ENCODE measurements at regions not wholly inside any gene's neighbourhood (a gene's known extent, or its start where the extent isn't known, plus 50 kb on each side); places are given as distances from the start of the nearest gene placed in this dataset.
"Not testable (repeated sequence)": the region's sequence is repeated elsewhere in the genome, so short reads cannot be mapped to it uniquely, and the experiment has no call there.

DNA sequence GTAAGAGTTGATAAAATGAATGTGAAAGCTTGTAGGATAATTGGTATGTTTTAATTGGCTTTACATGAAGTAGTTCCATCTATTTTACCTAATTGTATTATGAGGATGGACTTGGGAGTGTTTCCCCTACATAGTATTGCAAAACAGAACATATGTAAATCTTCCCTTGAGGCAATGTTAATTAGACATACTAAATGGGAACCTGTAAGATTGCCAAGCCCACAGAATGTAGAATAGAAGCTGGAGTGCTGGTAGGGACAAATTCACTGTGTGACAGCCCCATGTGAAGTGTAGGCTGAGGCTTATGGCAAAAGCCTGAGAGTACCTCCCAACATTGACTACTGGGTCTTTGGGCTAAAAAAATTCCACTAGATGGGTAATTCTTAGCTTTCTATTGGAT lies 615.0 kb upstream of the AMOT start:
- ATAC-seq (no peak), DNase-seq (no peak)
- no peaks in the 10 kb centered on the region for H3K4me1 Mint-ChIP-seq
- peaks cover 0 to 12% (median 0%) of the 10 kb centered on the region in 9 donors for H3K9me3 Mint-ChIP-seq
- no peaks in the 10 kb centered on the region for H3K27me3 Mint-ChIP-seq
- POLR2A ChIA-PET, result no interaction called here
- H3K36me3 Mint-ChIP-seq, result no peaks in the 10 kb centered on the region
- H3K27ac Mint-ChIP-seq, result no peak overlapping the region
- no peak overlapping the region for H3K4me3 Mint-ChIP-seq

DNA sequence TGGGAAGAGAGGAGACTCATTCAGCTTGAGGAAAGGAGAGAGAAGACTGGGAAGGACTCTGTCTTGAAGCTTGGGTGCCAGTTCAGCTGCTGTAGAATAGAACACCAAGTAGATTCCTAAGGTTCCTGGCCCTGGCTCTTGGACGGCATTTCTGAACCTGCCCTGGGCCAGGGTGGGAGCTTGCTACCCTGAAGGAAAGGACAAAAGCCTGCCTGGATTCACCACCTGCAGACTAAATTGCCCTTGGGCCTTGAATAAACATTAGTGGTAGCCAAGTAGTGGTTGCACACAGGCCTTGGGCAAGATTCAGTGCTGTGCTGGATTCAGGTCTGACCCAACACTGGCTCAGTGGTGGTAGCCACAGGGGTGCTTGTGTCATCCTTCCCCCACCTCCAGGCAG lies 588.4 kb upstream of the AMOT start:
- Mint-ChIP-seq H3K27ac (no peak overlapping the region), H3K4me3 (no peak overlapping the region), H3K27me3 (no peaks in the 10 kb centered on the region), H3K9me3 (peaks cover 0 to 25% (median 4%) of the 10 kb centered on the region in 9 donors), H3K4me1 (no peaks in the 10 kb centered on the region), H3K36me3 (peaks cover 0 to 12% (median 0%) of the 10 kb centered on the region in 3 donors)
- DNase-seq (no peak), ATAC-seq (no peak)
- POLR2A ChIA-PET, result no interaction called here

DNA sequence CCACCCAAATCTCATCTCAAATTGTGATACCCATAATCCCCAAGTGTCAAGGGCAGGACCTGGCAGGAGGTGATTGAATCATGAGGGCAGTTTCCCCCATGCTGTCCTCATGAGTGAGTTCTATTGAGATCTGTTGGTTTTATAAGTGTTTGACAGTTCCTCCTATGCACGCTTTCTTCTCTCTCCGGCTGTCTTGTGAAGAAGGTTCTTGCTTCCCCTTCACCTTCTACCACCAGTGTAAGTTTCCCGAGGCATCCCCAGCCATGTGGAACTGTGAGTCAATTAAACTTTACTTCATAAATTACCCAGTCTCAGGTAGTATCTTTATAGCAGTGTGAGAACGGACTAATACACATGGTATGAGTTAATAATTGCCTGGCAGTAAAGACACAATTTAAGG lies 581.7 kb upstream of the AMOT start:
- no peaks in the 10 kb centered on the region for H3K4me1 Mint-ChIP-seq
- H3K4me3 Mint-ChIP-seq, result no peak overlapping the region
- no peaks in the 10 kb centered on the region for H3K27me3 Mint-ChIP-seq
- POLR2A ChIA-PET, result no interaction called here
- peaks cover 0 to 15% (median 3%) of the 10 kb centered on the region in 9 donors for H3K9me3 Mint-ChIP-seq
- H3K27ac Mint-ChIP-seq, result no peak overlapping the region
- DNase-seq (no peak), ATAC-seq (no peak)
- H3K36me3 Mint-ChIP-seq, result no peaks in the 10 kb centered on the region

GRCh38 chrX:113421432-113421831 lies 580.8 kb upstream of the AMOT start:
- POLR2A ChIA-PET, result no interaction called here
- no peak for ATAC-seq
- no peak for DNase-seq
- Mint-ChIP-seq H3K27me3 (no peaks in the 10 kb centered on the region), H3K36me3 (no peaks in the 10 kb centered on the region), H3K4me1 (no peaks in the 10 kb centered on the region), H3K4me3 (no peak overlapping the region), H3K27ac (no peak overlapping the region), H3K9me3 (peaks cover 0 to 15% (median 3%) of the 10 kb centered on the region in 9 donors)

DNA sequence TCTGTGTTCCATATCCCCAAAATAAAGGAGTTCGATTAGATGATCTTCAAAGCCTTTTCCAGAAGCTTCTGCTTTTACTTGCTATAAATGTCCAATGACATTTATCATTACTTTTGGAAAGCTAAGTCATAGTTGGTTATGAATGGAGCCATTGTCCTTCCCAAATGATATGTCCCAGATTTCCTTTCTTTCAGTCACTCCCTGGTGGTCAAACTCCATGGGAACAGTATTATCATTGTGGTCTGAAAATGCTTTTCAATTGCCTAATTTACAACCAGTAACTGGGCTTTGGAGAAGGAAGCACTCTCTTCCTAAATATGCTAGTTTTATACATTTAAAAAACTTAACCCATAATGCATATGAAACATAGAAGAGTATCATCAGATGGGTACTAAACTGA lies 571.5 kb upstream of the AMOT start:
- ATAC-seq, result no peak
- no peaks in the 10 kb centered on the region for H3K27me3 Mint-ChIP-seq
- no peaks in the 10 kb centered on the region for H3K36me3 Mint-ChIP-seq
- H3K9me3 Mint-ChIP-seq, result peaks cover 0 to 8% (median 0%) of the 10 kb centered on the region in 9 donors
- H3K27ac Mint-ChIP-seq, result no peak overlapping the region
- no peak for DNase-seq
- H3K4me1 Mint-ChIP-seq, result no peaks in the 10 kb centered on the region
- no peak overlapping the region for H3K4me3 Mint-ChIP-seq
- POLR2A ChIA-PET, result no interaction called here

DNA sequence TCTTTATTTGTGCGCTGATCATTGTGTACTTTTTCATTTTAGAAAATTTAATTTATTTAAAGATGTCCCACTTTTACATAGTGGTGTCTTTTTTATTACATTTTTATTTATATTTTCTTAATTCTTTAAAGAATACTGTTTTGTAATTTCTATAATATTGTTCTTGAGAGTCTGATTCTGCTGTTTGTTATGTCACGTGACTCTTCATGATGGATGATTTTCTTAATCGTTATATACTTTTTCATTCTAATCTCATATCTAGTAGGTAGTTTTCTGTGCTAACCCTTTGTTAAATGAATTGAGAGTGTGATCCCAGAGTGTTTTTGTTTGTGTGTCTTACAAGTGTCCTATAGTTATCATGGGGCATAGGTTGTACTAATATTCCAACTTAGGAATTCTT lies 568.2 kb upstream of the AMOT start:
- ATAC-seq (no peak), DNase-seq (no peak)
- H3K27ac Mint-ChIP-seq, result no peak overlapping the region
- peaks cover 0 to 6% (median 0%) of the 10 kb centered on the region in 9 donors for H3K9me3 Mint-ChIP-seq
- no peaks in the 10 kb centered on the region for H3K27me3 Mint-ChIP-seq
- no peaks in the 10 kb centered on the region for H3K36me3 Mint-ChIP-seq
- no peak overlapping the region for H3K4me3 Mint-ChIP-seq
- POLR2A ChIA-PET, result no interaction called here
- no peaks in the 10 kb centered on the region for H3K4me1 Mint-ChIP-seq

DNA sequence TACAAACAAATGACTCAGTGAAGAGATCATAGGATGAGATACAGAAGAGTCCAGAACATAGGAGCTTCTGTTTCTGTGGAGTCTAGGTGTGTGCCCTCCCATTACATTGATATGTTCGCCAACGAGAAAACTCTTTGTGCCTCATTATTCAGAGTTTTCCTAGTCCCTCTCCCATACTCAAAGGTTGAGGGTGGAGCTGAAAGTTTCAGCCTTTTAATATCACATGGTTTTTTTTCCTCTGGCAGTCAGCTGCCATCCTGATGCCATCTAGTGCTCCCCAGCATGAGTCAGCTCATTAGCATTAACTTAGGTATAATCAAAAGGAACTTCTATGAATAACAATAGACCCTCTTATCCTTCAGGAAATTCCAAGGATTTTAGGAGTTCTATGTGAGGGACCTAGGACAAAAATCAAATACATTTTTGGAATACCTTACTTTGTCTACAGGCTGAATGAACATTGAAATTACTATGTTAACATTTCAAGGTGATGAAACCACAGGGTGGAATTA lies 559.6 kb upstream of the AMOT start:
- ATAC-seq, result no peak
- Mint-ChIP-seq H3K36me3 (no peaks in the 10 kb centered on the region), H3K27me3 (no peaks in the 10 kb centered on the region), H3K4me1 (no peaks in the 10 kb centered on the region), H3K9me3 (peaks cover 0 to 8% (median 0%) of the 10 kb centered on the region in 9 donors), H3K27ac (no peak overlapping the region), H3K4me3 (no peak overlapping the region)
- POLR2A ChIA-PET, result no interaction called here
- no peak for DNase-seq

GRCh38 chrX:113399506-113400192 lies 559.0 kb upstream of the AMOT start:
- Mint-ChIP-seq H3K9me3 (peaks cover 0 to 8% (median 0%) of the 10 kb centered on the region in 9 donors), H3K27me3 (no peaks in the 10 kb centered on the region), H3K36me3 (no peaks in the 10 kb centered on the region), H3K27ac (no peak overlapping the region), H3K4me1 (no peaks in the 10 kb centered on the region), H3K4me3 (no peak overlapping the region)
- DNase-seq (no peak), ATAC-seq (no peak)
- POLR2A ChIA-PET, result no interaction called here

- H3K27ac Mint-ChIP-seq, result no peak overlapping the region
- no peaks in the 10 kb centered on the region for H3K36me3 Mint-ChIP-seq
- DNase-seq (no peak), ATAC-seq (no peak)
- peaks cover 0 to 13% (median 1%) of the 10 kb centered on the region in 9 donors for H3K9me3 Mint-ChIP-seq
- no peak overlapping the region for H3K4me3 Mint-ChIP-seq
- H3K4me1 Mint-ChIP-seq, result no peaks in the 10 kb centered on the region
- POLR2A ChIA-PET, result no interaction called here
- no peaks in the 10 kb centered on the region for H3K27me3 Mint-ChIP-seq
These were observed 551.7 kb upstream of the AMOT start for GRCh38 chrX:113392355-113392754.

- no peak overlapping the region for H3K4me3 Mint-ChIP-seq
- DNase-seq, result no peak
- no peak for ATAC-seq
- no peaks in the 10 kb centered on the region for H3K27me3 Mint-ChIP-seq
- no peaks in the 10 kb centered on the region for H3K4me1 Mint-ChIP-seq
- POLR2A ChIA-PET, result no interaction called here
- no peak overlapping the region for H3K27ac Mint-ChIP-seq
- H3K9me3 Mint-ChIP-seq, result peaks cover 0 to 13% (median 1%) of the 10 kb centered on the region in 9 donors
- H3K36me3 Mint-ChIP-seq, result no peaks in the 10 kb centered on the region
These were observed 551.2 kb upstream of the AMOT start for GRCh38 chrX:113391875-113392274.

GRCh38 chrX:113390531-113390930 lies 549.9 kb upstream of the AMOT start:
- DNase-seq, result no peak
- Mint-ChIP-seq H3K27ac (no peak overlapping the region), H3K4me3 (no peak overlapping the region), H3K4me1 (no peaks in the 10 kb centered on the region), H3K36me3 (no peaks in the 10 kb centered on the region), H3K9me3 (peaks cover 0 to 13% (median 1%) of the 10 kb centered on the region in 9 donors), H3K27me3 (no peaks in the 10 kb centered on the region)
- ATAC-seq, result no peak
- POLR2A ChIA-PET, result no interaction called here

DNA sequence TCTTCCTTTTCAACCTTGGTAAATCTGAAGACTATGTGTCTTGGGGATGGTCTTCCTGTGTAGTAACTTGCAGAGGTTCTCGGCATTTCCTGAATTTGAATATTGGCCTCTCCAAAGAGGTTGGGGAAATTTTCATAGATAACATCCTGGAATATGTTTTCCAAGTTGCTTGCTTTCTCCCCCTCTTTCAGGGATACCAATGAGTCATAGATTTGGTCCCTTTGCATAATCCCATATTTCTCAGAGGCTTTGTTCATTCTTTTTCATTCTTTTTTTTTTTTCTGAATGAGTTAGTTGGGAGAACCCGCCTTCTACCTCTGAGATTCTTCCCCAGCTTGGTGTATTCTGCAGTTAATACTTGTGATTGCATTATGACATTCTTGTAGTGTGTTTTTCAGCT lies 549.2 kb upstream of the AMOT start:
- ATAC-seq (no peak), DNase-seq (no peak)
- no peak overlapping the region for H3K4me3 Mint-ChIP-seq
- no peak overlapping the region for H3K27ac Mint-ChIP-seq
- peaks cover 0 to 13% (median 2%) of the 10 kb centered on the region in 9 donors for H3K9me3 Mint-ChIP-seq
- H3K4me1 Mint-ChIP-seq, result no peaks in the 10 kb centered on the region
- H3K27me3 Mint-ChIP-seq, result no peaks in the 10 kb centered on the region
- H3K36me3 Mint-ChIP-seq, result no peaks in the 10 kb centered on the region
- POLR2A ChIA-PET, result no interaction called here

DNA sequence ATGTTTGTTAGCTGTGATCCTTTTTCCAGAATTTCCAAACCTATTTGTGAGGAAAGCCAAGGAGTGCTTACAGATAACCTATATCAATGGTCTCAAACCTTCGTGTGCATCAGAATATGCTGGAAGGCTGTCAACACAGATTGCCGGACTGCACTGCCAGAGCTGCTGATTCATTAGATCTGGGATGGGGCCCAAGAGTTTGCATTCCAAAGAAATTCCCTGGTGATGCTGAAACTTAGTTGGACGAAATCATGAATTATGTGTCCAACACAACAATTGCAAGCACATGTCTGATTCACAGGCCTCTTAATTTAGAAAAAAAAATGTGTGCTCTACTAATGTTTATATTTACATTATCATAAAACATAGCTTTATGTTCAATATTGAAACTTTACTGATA lies 544.0 kb upstream of the AMOT start:
- no peaks in the 10 kb centered on the region for H3K27me3 Mint-ChIP-seq
- no peaks in the 10 kb centered on the region for H3K36me3 Mint-ChIP-seq
- no peak overlapping the region for H3K27ac Mint-ChIP-seq
- no peaks in the 10 kb centered on the region for H3K4me1 Mint-ChIP-seq
- no peak overlapping the region for H3K4me3 Mint-ChIP-seq
- DNase-seq (no peak), ATAC-seq (no peak)
- POLR2A ChIA-PET, result no interaction called here
- H3K9me3 Mint-ChIP-seq, result peaks cover 0 to 21% (median 3%) of the 10 kb centered on the region in 9 donors

DNA sequence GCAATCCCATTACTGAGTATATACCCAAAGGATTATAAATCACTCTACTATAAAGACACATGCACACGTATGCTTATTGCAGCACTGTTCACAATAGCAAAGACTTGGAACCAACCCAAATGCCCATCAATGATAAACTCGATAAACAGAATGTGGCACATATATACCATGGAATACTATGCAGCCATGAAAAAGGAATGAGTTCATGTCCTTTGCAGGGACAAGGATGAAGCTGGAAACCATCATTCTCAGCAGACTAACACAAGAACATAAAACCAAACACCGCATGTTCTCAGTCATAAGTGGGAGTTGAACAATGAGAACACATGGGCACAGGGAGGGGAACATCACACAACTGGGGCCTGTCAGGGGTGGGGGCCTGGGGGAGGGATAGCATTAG lies 532.8 kb upstream of the AMOT start:
- DNase-seq, H3K27ac Mint-ChIP-seq, ATAC-seq, H3K4me1 Mint-ChIP-seq, H3K36me3 Mint-ChIP-seq, H3K27me3 Mint-ChIP-seq, POLR2A ChIA-PET, H3K4me3 Mint-ChIP-seq: not testable (repeated sequence)
- H3K9me3 Mint-ChIP-seq, result peaks cover 0 to 11% (median 0%) of the 10 kb centered on the region in 9 donors

All from naive thymus-derived CD8-positive, alpha-beta T cell (primary cell).